ENCODE measurements at regions not wholly inside any gene's neighbourhood (a gene's known extent, or its start where the extent isn't known, plus 50 kb on each side); places are given as distances from the start of the nearest gene placed in this dataset.

DNA sequence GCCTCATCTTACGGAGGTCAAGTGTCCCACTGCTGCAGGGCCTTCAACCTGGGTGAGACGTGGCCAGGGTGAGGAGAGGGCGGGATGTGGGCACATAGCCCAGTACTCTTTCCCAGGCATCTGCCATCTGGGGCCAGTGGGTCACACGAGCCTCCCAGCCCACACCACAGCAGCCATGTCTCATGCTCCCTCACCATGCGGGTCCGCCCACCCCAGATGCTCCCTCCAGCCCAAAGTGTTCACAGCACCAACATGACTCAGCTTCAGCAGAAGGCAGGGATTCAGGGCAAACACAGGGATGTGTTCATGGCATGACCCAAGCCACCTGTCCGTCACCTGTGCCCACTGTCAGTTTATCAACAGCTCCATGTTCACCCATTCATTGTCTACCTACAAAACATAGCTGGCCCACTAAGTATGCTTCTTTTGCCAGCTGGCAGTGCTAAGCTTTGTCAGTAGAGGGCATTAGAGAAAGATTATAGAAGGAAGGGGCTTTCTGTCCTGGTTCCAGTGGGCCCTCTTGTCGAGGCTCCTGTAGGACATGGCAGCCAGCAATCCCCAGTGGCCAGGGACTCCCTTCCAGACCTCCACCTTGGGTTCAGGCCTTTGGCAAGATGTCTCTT is 109.2 kb downstream of the FOXF2 start:
- in situ Hi-C loops (cut with HindIII; ENCODE audit: low sequenced_read_pairs) = no loop called here
- TF ChIP-seq, protein P1, sequence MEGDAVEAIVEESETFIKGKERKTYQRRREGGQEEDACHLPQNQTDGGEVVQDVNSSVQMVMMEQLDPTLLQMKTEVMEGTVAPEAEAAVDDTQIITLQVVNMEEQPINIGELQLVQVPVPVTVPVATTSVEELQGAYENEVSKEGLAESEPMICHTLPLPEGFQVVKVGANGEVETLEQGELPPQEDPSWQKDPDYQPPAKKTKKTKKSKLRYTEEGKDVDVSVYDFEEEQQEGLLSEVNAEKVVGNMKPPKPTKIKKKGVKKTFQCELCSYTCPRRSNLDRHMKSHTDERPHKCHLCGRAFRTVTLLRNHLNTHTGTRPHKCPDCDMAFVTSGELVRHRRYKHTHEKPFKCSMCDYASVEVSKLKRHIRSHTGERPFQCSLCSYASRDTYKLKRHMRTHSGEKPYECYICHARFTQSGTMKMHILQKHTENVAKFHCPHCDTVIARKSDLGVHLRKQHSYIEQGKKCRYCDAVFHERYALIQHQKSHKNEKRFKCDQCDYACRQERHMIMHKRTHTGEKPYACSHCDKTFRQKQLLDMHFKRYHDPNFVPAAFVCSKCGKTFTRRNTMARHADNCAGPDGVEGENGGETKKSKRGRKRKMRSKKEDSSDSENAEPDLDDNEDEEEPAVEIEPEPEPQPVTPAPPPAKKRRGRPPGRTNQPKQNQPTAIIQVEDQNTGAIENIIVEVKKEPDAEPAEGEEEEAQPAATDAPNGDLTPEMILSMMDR (IDR thresholded peaks at IDR 0.05; ENCODE audit: low read depth, low read length) = no peak
- no peak overlapping the region for H3K4me3 ChIP-seq (ENCODE audit: low read depth, low read length)
- no peak for DNase-seq (ENCODE audit: low read depth, low spot score)

DNA sequence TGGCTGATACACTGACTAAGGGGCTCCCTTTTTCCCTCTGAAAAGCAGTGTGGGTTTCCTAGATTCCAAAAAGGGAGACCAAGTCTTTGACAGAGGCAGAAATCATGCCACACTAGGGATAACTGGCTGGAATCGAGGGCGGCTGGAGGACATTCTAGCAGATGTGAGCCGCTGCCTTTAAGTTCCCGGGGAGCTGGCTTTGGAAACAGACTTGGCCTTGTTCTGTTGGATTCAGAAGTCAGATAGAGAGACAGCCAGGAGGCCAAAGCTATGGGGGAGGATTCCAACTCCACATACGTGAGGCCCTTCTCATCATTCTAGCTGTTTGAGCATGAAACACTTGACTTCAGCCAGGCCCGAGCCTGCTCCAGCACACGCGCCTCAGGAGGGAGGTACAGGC is 109.9 kb upstream of the FOXC1 start:
- no peak overlapping the region for H3K4me3 ChIP-seq (ENCODE audit: low read depth, low read length)
- DNase-seq (ENCODE audit: low read depth, low spot score) = no peak
- TF ChIP-seq, protein P1 (IDR thresholded peaks at IDR 0.05; ENCODE audit: low read depth, low read length) = no peak

DNA sequence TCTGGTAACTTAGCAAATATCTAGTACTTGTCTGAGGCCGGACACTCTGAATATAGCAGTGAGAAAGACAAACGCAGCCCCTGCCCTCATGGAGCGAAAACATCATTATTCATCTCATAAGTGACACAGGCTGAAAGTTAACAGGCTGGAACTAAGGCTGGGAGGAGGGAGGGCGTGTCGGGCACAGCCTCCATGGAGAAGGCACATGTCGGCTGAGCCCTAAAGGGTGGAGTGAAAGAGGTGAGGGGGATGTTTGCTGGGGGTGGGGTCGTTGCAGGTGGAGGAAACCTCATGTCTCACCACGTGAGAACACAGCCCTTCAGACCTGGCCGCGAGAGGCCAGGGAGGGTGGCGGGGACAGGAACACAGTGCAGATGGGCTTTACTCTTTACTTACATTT is 108.8 kb upstream of the FOXC1 start:
- no peak overlapping the region for H3K4me3 ChIP-seq (ENCODE audit: low read depth, low read length)
- TF ChIP-seq, protein P1 (IDR thresholded peaks at IDR 0.05; ENCODE audit: low read depth, low read length) = no peak
- in situ Hi-C loops (cut with HindIII; ENCODE audit: low sequenced_read_pairs) = no loop called here
- DNase-seq (ENCODE audit: low read depth, low spot score) = no peak

More for the DNA sequence above, 109.9 kb upstream of the FOXC1 start:
- in situ Hi-C loops (cut with HindIII; ENCODE audit: low sequenced_read_pairs) = no loop called here

DNA sequence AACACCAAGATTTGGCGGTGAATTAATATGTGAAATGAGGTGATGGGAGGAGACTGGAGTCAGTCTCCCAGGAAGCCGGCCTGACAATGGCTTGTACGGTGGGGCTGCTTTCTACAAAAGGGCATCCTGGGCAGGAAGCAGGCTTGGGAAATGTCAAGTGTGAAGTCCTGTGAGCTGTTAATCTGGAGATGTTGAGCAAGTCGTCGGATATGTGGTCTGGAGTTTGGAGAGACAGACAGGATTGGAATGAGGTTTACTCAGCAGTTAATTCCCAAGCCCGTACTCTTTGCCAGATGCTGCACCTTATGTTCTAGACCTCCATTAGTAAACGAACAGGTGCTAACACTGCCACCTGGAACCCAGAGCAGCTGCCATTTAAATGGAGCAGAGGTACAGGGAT is 107.7 kb upstream of the FOXC1 start:
- in situ Hi-C loops (cut with HindIII; ENCODE audit: low sequenced_read_pairs) = no loop called here
- TF ChIP-seq, protein P1 (IDR thresholded peaks at IDR 0.05; ENCODE audit: low read depth, low read length) = no peak
- H3K4me3 ChIP-seq (ENCODE audit: low read depth, low read length) = no peak overlapping the region
- DNase-seq (ENCODE audit: low read depth, low spot score) = no peak

DNA sequence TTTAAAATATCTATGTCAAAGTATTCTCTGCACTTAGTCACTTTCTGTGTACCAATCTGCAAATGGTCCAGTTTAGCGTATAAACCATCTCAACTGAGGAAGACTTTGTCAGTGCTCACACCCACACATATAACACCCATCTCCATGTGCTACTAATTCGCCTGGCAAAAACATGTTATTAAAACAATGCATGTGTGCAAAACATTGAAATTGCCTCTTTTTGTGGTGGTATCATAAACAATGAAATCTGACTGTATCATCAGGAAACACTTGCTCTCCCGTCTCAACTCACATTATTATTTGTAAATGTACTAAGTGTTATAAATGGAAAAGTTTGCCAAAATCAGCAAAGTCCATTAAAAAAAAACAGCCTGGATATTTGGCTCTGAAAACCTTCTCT is 105.9 kb upstream of the FOXC1 start:
- TF ChIP-seq, protein P1 (IDR thresholded peaks at IDR 0.05; ENCODE audit: low read depth, low read length) = no peak
- in situ Hi-C loops (cut with HindIII; ENCODE audit: low sequenced_read_pairs) = no loop called here
- no peak for DNase-seq (ENCODE audit: low read depth, low spot score)
- H3K4me3 ChIP-seq (ENCODE audit: low read depth, low read length) = no peak overlapping the region

DNA sequence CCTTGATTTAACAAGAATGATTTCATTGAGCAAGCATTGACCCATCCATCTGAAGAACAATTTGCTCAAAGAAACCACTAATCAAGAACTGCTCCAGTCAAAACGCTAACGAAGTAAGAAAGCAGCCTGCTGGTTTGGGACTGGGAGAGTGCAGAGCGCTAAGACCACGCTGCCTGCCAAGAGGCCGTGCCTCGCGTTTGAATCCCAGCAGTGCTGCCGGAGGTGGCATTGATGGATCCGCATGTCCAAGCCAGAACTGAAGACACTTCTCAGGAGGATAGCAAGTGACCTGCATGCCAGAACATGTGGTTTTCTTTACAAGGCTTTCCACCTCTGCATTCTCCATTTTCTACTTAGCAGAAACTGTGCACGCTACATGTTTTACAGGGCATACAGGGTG is 105.2 kb upstream of the FOXC1 start:
- in situ Hi-C loops (cut with HindIII; ENCODE audit: low sequenced_read_pairs) = no loop called here
- no peak overlapping the region for H3K4me3 ChIP-seq (ENCODE audit: low read depth, low read length)
- TF ChIP-seq, protein P1 (IDR thresholded peaks at IDR 0.05; ENCODE audit: low read depth, low read length) = no peak
- DNase-seq (ENCODE audit: low read depth, low spot score) = no peak

Data from astrocyte of the spinal cord (primary cell).